Stimulated activated effector memory CD8-positive, alpha-beta T cell treated with anti-CD3 and anti-CD28 coated beads, Interleukin-12 subunit alpha, Interleukin-12 subunit beta, amount 100 ng/mL, for 72 hours (primary cell): ENCODE measurements at regions not wholly inside any gene's neighbourhood (a gene's known extent, or its start where the extent isn't known, plus 50 kb on each side); places are given as distances from the start of the nearest gene placed in this dataset.

Source experiments
- ATAC-seq: fragments of 150-1000 bp; cut with Tn5 transposase; 2 replicates; pipeline ENCODE4 v1.10.0; 2021
- DNase-seq, 2 donors: peaks; one replicate each; pipeline ENCODE4 v3.0.0; 2021 to 2022; ENCODE audit warnings: low spot score in 2 of 2
- H3K27ac Mint-ChIP-seq: one replicate; pipeline ENCODE4 v1.8.0; 2022; ENCODE audit warnings: mild to moderate bottlenecking, mixed read lengths
- H3K36me3 Mint-ChIP-seq: one replicate; pipeline ENCODE4 v1.8.0; 2022; ENCODE audit warnings: mild to moderate bottlenecking, mixed read lengths
- H3K4me1 Mint-ChIP-seq: one replicate; pipeline ENCODE4 v1.8.0; 2022; ENCODE audit warnings: mixed read lengths
- H3K4me3 Mint-ChIP-seq: one replicate; pipeline ENCODE4 v1.8.0; 2022; ENCODE audit warnings: mild to moderate bottlenecking, mixed read lengths
- H3K9me3 Mint-ChIP-seq: one replicate; pipeline ENCODE4 v1.8.0; 2022; ENCODE audit warnings: mixed read lengths

DNA sequence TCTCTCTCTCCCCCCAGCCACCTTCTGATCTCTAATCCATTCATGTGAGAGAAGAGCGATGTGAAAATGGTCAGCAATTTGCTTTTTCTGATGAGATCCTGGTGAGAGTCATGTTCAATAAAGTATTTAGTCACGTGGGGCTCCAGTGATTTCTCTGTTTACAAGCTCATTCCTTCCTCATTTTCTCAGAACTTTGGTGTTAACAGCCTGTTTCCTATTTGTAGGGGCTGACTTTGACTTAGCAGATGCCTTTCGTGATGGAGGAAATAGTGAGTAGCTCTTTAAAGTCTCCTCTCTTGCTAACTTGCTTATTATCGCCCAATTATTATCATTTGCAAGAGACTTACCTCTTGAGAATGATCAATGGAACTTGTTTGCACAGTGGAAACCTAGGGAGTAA lies 72.6 kb upstream of the CD99 start:
- Mint-ChIP-seq H3K4me3 (no peak overlapping the region), H3K9me3 (no peaks in the 10 kb centered on the region), H3K4me1 (peaks cover 22% of the 10 kb centered on the region), H3K27ac (peak overlapping the region; percentile 65), H3K36me3 (peaks cover 100% of the 10 kb centered on the region)
- DNase-seq (no peak), ATAC-seq (no peak)

- peak; percentile 52 for ATAC-seq
- peaks cover 46% of the 10 kb centered on the region for H3K4me1 Mint-ChIP-seq
- no peak overlapping the region for H3K4me3 Mint-ChIP-seq
- H3K36me3 Mint-ChIP-seq, result peaks cover 99% of the 10 kb centered on the region
- H3K27ac Mint-ChIP-seq, result no peak overlapping the region
- H3K9me3 Mint-ChIP-seq, result no peaks in the 10 kb centered on the region
- DNase-seq, result no peak
These were observed 76.2 kb upstream of the CD99 start for GRCh38 chrX:2614911-2615310.

DNA sequence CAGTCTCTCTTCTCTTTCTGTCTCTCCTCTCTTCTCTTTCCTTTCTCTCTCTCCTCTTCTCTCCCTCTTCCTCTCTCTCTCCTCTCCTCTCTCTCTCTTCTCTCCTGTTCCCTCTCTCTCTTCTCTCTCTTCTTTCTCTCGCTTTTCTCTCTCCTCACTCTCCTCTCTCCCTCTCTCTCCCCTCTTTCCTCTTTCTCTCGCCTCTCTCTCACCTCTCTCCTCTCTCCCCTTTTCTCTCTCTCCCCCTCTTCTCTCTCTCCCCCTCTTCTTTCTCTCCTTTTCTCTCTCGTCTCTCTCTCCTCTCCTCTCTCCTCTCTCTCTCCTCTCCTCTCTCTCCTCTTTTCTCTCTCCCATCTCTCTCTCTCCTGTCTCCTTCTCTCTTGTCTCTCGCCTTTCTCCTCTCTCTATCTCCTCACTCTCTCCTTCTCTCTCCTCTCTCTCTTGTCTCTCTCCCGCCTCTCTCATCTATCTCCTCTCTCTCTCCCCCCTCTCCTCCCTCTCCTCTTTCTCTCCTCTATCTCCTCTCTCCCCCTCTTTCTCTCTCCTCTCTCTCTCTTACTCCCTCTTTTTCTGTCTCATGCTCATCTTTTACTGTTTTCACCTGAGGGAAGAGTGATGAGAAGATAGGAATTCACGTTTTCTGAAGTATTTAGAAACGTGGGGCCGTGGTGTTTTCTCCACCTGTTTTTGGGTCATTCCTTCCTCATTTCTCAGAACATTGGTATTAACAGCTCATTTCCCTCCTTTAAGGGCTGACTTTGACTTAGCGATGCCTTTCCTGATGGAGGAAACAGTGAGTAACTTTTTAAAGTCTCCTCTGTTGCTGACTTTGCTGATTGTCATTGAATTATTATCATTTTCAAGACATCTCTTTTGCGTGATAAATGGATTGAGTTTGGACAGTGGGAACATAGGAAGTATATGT lies 80.6 kb upstream of the CD99 start:
- ATAC-seq, result no peak
- DNase-seq, result no peak
- H3K4me3 Mint-ChIP-seq, result peak overlapping the region; percentile 85
- peaks cover 60% of the 10 kb centered on the region for H3K36me3 Mint-ChIP-seq
- peaks cover 51% of the 10 kb centered on the region for H3K4me1 Mint-ChIP-seq
- no peaks in the 10 kb centered on the region for H3K9me3 Mint-ChIP-seq
- H3K27ac Mint-ChIP-seq, result peak overlapping the region; percentile 87

GRCh38 chrX:2609431-2610238 lies 81.5 kb upstream of the CD99 start:
- ATAC-seq (peak; percentile 59), DNase-seq (no peak)
- Mint-ChIP-seq H3K4me1 (peaks cover 51% of the 10 kb centered on the region), H3K9me3 (no peaks in the 10 kb centered on the region), H3K27ac (peak overlapping the region; percentile 87), H3K36me3 (peaks cover 51% of the 10 kb centered on the region), H3K4me3 (peak overlapping the region; percentile 85)

DNA sequence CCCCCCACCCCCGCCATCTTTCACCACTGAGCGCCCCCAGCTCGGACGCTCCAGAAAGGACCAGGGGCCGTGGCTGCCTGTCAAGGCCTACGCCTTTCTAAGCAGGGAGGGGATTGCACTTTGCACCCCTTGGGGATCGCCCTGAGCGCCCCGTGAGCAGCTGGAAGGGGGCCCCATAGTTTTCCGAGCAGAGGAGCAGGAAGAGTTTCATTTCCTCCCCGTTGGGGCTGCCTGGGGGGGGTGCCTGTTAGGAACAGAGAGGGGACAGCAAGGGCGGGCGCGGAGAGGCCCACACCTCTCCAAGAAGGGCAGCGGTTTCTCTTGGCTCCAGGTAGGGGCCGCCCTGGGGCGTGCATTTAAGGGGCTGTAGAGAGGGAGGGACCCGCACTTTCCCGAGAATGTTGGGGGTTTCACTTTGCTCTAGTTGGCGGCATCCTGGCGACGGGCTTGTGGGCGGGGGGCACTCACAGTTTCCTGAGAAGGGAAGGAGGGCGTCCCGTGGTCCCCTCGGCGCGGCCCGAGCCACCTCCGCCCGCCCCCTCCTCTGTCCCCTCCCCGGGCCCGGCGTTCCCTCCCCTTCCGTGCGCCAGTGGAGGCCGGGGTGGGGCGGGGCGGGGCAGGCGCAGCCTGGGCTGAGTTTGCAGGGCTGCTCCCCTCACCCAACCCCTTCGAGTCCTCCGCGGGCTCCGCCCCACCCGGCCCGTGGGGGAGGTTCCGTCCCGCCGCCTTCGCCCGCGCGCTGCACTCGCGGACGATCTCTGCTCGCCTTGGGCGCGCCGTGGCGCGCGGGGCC lies 82.3 kb upstream of the CD99 start:
- Mint-ChIP-seq H3K4me1 (peaks cover 56% of the 10 kb centered on the region), H3K27ac (peak overlapping the region; percentile 94), H3K36me3 (peaks cover 43% of the 10 kb centered on the region), H3K9me3 (no peaks in the 10 kb centered on the region), H3K4me3 (peak overlapping the region; percentile 85)
- ATAC-seq (peak; percentile 97), DNase-seq (peak; percentile 78 to 94)

DNA sequence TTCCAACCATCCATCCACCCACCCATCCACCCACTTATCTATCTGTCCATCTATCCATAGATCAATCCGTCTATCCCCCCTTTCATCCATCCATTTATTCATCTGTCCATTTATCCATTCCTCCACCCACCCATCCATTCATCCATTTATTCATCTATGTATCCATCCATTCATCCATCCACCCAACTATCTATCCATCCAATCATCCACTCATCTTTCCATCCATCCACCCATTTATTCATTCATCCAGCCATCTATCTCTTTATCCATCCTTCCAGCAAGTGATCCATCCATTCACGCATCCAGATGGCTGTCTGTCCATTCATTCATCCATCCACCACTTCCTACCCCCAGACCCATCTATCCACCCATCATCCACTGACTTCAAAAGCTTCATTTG lies 84.0 kb upstream of the CD99 start:
- Mint-ChIP-seq H3K9me3 (no peaks in the 10 kb centered on the region), H3K4me1 (peaks cover 47% of the 10 kb centered on the region), H3K27ac (no peak overlapping the region), H3K36me3 (peaks cover 32% of the 10 kb centered on the region), H3K4me3 (no peak overlapping the region)
- ATAC-seq (no peak), DNase-seq (no peak)

GRCh38 chrX:2600564-2600963 lies 90.5 kb upstream of the CD99 start:
- Mint-ChIP-seq H3K36me3 (peaks cover 22% of the 10 kb centered on the region), H3K9me3 (no peaks in the 10 kb centered on the region), H3K4me3 (no peak overlapping the region), H3K4me1 (peaks cover 21% of the 10 kb centered on the region), H3K27ac (peak overlapping the region; percentile 35)
- ATAC-seq, result no peak
- DNase-seq, result no peak

DNA sequence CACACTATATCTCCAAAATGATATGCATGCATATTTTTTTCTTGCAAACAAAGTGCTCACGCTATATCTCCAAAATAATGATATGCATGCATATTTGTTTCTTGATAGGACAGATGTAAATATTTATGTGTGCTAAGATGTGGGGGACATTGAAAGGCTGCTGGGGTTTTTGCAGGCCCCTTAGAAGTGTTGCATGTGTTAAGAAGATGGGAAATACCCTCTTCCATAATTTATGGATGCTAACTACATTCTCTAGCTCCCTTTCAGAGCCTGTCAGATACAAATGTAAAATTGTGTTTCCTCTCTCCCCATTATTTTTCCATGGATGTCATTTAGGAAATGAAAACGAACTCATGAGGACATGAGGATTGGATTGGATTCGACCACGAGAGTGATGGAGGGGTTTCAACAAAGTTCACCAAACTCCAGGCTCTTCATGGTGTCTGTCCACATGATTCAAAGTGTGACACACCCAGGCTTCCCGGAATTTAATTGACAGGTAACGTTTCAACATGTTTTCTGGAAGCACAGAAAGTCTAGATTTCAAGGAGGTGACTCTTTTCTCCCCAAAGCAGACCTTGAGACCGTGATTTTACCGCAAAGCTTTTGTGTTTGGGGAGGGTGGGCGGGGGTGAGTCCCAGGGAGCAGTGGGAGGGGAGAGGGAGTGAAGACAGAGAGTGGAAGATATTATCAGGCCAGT lies 94.4 kb upstream of the CD99 start:
- H3K27ac Mint-ChIP-seq, result no peak overlapping the region
- no peak overlapping the region for H3K4me3 Mint-ChIP-seq
- H3K4me1 Mint-ChIP-seq, result peaks cover 13% of the 10 kb centered on the region
- no peaks in the 10 kb centered on the region for H3K9me3 Mint-ChIP-seq
- peaks cover 22% of the 10 kb centered on the region for H3K36me3 Mint-ChIP-seq
- no peak for ATAC-seq
- DNase-seq, result no peak

GRCh38 chrX:2596045-2596444 lies 95.0 kb upstream of the CD99 start:
- Mint-ChIP-seq H3K27ac (no peak overlapping the region), H3K36me3 (peaks cover 16% of the 10 kb centered on the region), H3K4me1 (peaks cover 13% of the 10 kb centered on the region), H3K9me3 (no peaks in the 10 kb centered on the region), H3K4me3 (no peak overlapping the region)
- DNase-seq (no peak), ATAC-seq (no peak)

- Mint-ChIP-seq H3K9me3 (no peaks in the 10 kb centered on the region), H3K4me3 (no peak overlapping the region), H3K27ac (no peak overlapping the region), H3K36me3 (peaks cover 8% of the 10 kb centered on the region), H3K4me1 (peaks cover 13% of the 10 kb centered on the region)
- ATAC-seq, result no peak
- no peak for DNase-seq
These were observed 94.5 kb upstream of the DHRSX start for GRCh38 chrX:2595258-2595657.

DNA sequence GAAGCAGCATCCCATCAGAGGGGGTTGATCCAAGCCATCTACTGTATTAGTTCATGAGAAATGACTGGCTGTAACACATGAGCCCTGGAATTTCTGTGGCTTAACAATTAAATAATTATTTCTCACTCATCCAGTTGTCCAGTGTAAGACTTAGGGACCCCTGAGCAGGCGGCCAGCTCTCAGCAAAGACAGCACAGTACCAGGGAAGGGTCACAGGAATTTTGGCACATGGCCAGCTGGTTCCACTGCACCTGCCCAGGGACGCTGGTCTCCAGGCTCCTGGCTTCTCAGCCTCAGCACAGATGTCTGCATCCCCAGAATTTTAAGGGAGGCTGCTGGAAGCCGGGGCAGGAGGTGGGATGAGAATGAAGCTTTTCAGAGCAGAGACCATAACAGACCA lies 93.7 kb upstream of the DHRSX start:
- no peaks in the 10 kb centered on the region for H3K9me3 Mint-ChIP-seq
- peaks cover 6% of the 10 kb centered on the region for H3K36me3 Mint-ChIP-seq
- H3K27ac Mint-ChIP-seq, result peak overlapping the region; percentile 24
- H3K4me3 Mint-ChIP-seq, result no peak overlapping the region
- no peak for DNase-seq
- H3K4me1 Mint-ChIP-seq, result peaks cover 13% of the 10 kb centered on the region
- no peak for ATAC-seq

DNA sequence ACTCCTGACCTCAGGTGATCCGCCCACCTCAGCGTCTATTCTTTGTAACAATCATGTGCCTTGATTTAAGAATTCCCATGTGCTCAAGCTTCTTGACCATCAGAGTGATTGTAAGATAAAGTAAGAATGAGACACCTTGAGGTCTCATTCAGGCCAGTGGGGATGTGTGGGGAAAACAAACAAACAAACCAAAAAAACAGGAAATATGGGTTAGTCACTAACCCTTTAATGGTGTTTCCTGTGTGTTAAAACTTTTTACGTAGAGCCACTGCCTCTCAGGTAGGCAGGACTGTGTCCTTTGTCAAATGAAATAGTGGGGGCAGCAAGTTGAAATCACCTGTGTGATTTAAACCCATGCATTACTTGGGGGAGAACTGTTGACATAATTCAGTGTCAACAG lies 91.5 kb upstream of the DHRSX start:
- Mint-ChIP-seq H3K9me3 (no peaks in the 10 kb centered on the region), H3K36me3 (peaks cover 6% of the 10 kb centered on the region), H3K27ac (peak overlapping the region; percentile 48), H3K4me1 (peaks cover 13% of the 10 kb centered on the region), H3K4me3 (no peak overlapping the region)
- DNase-seq (no peak), ATAC-seq (no peak)

GRCh38 chrX:2589186-2590020 lies 88.6 kb upstream of the DHRSX start:
- Mint-ChIP-seq H3K36me3 (peaks cover 6% of the 10 kb centered on the region), H3K4me3 (no peak overlapping the region), H3K9me3 (no peaks in the 10 kb centered on the region), H3K4me1 (peaks cover 18% of the 10 kb centered on the region), H3K27ac (no peak overlapping the region)
- DNase-seq (no peak), ATAC-seq (no peak)

DNA sequence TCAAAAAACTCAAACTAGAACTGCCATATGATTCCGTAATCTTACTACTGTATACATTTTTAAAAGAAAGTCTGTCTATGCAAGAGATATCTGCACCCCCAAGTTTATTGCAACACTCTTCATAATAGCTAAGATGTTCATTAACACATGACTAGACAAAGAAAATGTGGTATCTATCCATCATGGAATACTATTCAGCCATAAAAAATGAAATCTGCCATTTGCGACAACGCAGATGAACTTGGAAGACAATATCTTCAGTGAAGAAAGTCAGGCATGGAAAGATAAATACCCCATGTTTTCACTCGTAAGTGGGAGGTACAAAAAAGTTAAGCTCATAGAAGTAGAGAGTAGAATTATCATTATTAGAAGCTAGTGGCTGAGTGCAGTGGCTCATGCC lies 87.3 kb upstream of the DHRSX start:
- peaks cover 13% of the 10 kb centered on the region for H3K4me1 Mint-ChIP-seq
- no peaks in the 10 kb centered on the region for H3K36me3 Mint-ChIP-seq
- H3K4me3 Mint-ChIP-seq, result no peak overlapping the region
- ATAC-seq (no peak), DNase-seq (no peak)
- no peaks in the 10 kb centered on the region for H3K9me3 Mint-ChIP-seq
- no peak overlapping the region for H3K27ac Mint-ChIP-seq
